Smooth muscle cell (in vitro differentiated cells): ENCODE measurements at regions not wholly inside any gene's neighbourhood (a gene's known extent, or its start where the extent isn't known, plus 50 kb on each side); places are given as distances from the start of the nearest gene placed in this dataset.
A peak's percentile ranks its signal among the peaks of the same experiment; 100 is the strongest.

Source experiments
- DNase-seq: peaks from one replicate; lab custom pipeline; 2025; ENCODE audit not compliant: unreplicated experiment; lab: John Stamatoyannopoulos, UW
- H2AFZ ChIP-seq: fragments of 200-600 bp; sonication (generic); 2 replicates; pipeline ENCODE4 v1.6.0; 2016; ENCODE audit warnings: antibody characterized with exemption, low read depth, mild to moderate bottlenecking
- H3F3A ChIP-seq: fragments of 200-600 bp; sonication (generic); 2 replicates; pipeline ENCODE4 v1.6.0; 2017; ENCODE audit warnings: antibody characterized with exemption, low read depth
- H3K27ac ChIP-seq: fragments of 200-600 bp; sonication (generic); 2 replicates; pipeline ENCODE4 v1.5.1; 2016; ENCODE audit warnings: low read depth, mild to moderate bottlenecking
- H3K27me3 ChIP-seq: fragments of 200-600 bp; sonication (generic); 2 replicates; pipeline ENCODE4 v1.6.1; 2016; ENCODE audit warnings: low read depth, mild to moderate bottlenecking
- H3K36me3 ChIP-seq: fragments of 200-600 bp; sonication (generic); 2 replicates; pipeline ENCODE4 v1.5.1; 2016; ENCODE audit warnings: low read depth
- H3K4me1 ChIP-seq: fragments of 200-600 bp; sonication (generic); 2 replicates; pipeline ENCODE4 v1.5.1; 2016; ENCODE audit warnings: low read depth
- H3K4me2 ChIP-seq: fragments of 200-600 bp; sonication (generic); 2 replicates; pipeline ENCODE4 v1.6.0; 2016; ENCODE audit warnings: mild to moderate bottlenecking
- H3K4me3 ChIP-seq: fragments of 200-600 bp; sonication (generic); 2 replicates; pipeline ENCODE4 v1.5.1; 2016; ENCODE audit warnings: mild to moderate bottlenecking
- H3K79me2 ChIP-seq: fragments of 200-600 bp; sonication (generic); 2 replicates; pipeline ENCODE4 v1.6.0; 2016; ENCODE audit warnings: low read depth, mild to moderate bottlenecking
- H3K9ac ChIP-seq: fragments of 200-600 bp; sonication (generic); 2 replicates; pipeline ENCODE4 v1.6.0; 2016; ENCODE audit warnings: low read depth
- H3K9me3 ChIP-seq: fragments of 200-600 bp; sonication (generic); replicated peaks from 2 replicates; pipeline ENCODE4 v1.5.1; 2016; ENCODE audit warnings: low read depth
- H4K20me1 ChIP-seq: fragments of 200-600 bp; sonication (generic); 2 replicates; pipeline ENCODE4 v1.6.0; 2016; ENCODE audit warnings: low read depth
- CTCF ChIP-seq: fragments of 200-600 bp; sonication (generic); IDR thresholded peaks from 2 replicates; pipeline ENCODE4 v1.5.1; 2017; ENCODE audit warnings: borderline replicate concordance, mild to moderate bottlenecking, antibody characterized with exemption; ENCODE audit not compliant: insufficient read depth, poor library complexity, severe bottlenecking
- WGBS: methylation state at CpG from one replicate; pipeline ENCODE4 v1.1.7; 2016; ENCODE audit warnings: low lambda C conversion rate; 5-methylcytosine and 5-hydroxymethylcytosine counted together

- peak overlapping the region; percentile 24 for H3K27ac ChIP-seq
- H2AFZ ChIP-seq = no peak overlapping the region
- H3K4me1 ChIP-seq = peaks cover 29% of the 10 kb centered on the region
- H3K36me3 ChIP-seq = no peaks in the 10 kb centered on the region
- H3F3A ChIP-seq = peaks cover 29% of the 10 kb centered on the region
- TF ChIP-seq CTCF = no peak
- no peaks in the 10 kb centered on the region for H4K20me1 ChIP-seq
- no peak overlapping the region for H3K9ac ChIP-seq
- WGBS = 83% methylated on average over 12 of the region's 12 CpGs
- no peaks in the 10 kb centered on the region for H3K9me3 ChIP-seq
- DNase-seq = no peak
- peak overlapping the region; percentile 34 for H3K4me2 ChIP-seq
- no peaks in the 10 kb centered on the region for H3K79me2 ChIP-seq
- H3K4me3 ChIP-seq = no peak overlapping the region
- H3K27me3 ChIP-seq = no peaks in the 10 kb centered on the region
These were observed 258.4 kb downstream of the UACA start for GRCh38 chr15:70504988-70505387.

- DNase-seq = no peak
- no peaks in the 10 kb centered on the region for H4K20me1 ChIP-seq
- H3K9ac ChIP-seq = no peak overlapping the region
These were observed 258.9 kb downstream of the UACA start for GRCh38 chr15:70504299-70504951.

DNA sequence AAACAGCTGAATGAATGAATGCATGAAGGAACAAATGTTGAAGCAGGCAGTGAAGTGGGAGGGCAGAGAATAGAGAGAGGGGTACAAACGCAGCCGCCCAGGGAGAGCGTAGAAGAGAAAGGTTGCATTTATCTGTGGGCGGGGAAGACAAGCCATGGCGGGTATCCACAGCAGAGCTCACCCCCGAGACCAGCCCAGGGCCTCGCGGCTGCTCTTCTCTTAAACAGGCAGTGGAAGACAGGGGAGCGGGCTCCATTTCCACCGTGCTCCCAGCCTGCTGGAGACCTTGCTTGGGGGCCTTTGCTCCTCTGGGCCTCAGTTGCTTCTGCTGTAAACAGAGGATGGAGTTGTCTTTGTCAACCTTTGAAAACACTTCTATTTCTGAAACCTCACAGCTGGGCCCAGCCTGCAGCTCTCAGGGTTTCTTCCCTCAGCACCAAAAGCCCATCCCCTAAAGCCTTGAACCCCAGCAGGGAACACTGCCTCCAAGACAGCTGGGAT, 259.5 kb downstream of the UACA start:
- WGBS = 76% methylated on average over 10 of the region's 10 CpGs
- no peak overlapping the region for H3K27ac ChIP-seq
- no peak overlapping the region for H2AFZ ChIP-seq
- no peaks in the 10 kb centered on the region for H4K20me1 ChIP-seq
- no peaks in the 10 kb centered on the region for H3K36me3 ChIP-seq
- peaks cover 29% of the 10 kb centered on the region for H3K4me1 ChIP-seq
- peak overlapping the region; percentile 34 for H3K4me2 ChIP-seq
- no peaks in the 10 kb centered on the region for H3K79me2 ChIP-seq
- no peaks in the 10 kb centered on the region for H3K9me3 ChIP-seq
- no peak for DNase-seq
- no peaks in the 10 kb centered on the region for H3K27me3 ChIP-seq
- peaks cover 23% of the 10 kb centered on the region for H3F3A ChIP-seq
- TF ChIP-seq CTCF = no peak
- H3K9ac ChIP-seq = no peak overlapping the region
- no peak overlapping the region for H3K4me3 ChIP-seq

More at GRCh38 chr15:70504299-70504951, 258.9 kb downstream of the UACA start:
- no peaks in the 10 kb centered on the region for H3K9me3 ChIP-seq
- peak overlapping the region; percentile 34 for H3K4me2 ChIP-seq
- 26% methylated on average over 9 of the region's 9 CpGs for WGBS
- peaks cover 28% of the 10 kb centered on the region for H3F3A ChIP-seq
- H2AFZ ChIP-seq = no peak overlapping the region
- no peaks in the 10 kb centered on the region for H3K36me3 ChIP-seq
- peak overlapping the region; percentile 24 for H3K27ac ChIP-seq
- no peaks in the 10 kb centered on the region for H3K79me2 ChIP-seq
- TF ChIP-seq CTCF = no peak
- no peaks in the 10 kb centered on the region for H3K27me3 ChIP-seq
- H3K4me3 ChIP-seq = no peak overlapping the region
- peaks cover 29% of the 10 kb centered on the region for H3K4me1 ChIP-seq
